ENCODE measurements at regions not wholly inside any gene's neighbourhood (a gene's known extent, or its start where the extent isn't known, plus 50 kb on each side); places are given as distances from the start of the nearest gene placed in this dataset.

DNA sequence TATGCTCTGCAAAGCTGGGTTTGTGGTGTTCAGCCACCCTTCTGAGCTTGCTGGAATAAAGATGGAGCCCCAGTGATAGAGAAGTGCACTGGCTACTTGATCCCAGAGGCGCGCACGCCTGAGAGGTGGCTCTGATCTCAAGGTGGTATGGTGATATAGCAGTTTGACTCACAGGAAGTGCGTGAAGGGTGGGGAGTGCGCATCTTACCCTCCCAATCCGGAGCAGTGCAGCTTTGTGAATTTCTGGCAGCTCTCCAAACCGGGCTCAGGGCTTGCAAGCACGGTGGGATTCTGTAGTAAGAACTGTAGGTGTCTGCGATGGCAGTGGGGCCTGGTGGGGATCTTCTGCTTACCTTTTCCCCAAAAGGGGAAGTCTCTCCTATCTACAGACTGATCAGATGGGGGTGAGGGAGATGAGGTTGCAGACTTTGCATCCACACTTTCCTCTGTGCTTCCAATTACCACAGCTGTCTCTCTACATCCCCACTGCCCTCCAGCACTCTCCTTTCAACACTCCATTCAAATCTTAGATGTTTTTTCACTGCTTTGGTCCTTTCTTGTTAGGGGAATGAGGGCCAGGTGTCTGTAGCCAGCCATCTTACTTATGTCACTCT lies 197.4 kb upstream of the SLC38A2 start:
- TF ChIP-seq, protein P1, sequence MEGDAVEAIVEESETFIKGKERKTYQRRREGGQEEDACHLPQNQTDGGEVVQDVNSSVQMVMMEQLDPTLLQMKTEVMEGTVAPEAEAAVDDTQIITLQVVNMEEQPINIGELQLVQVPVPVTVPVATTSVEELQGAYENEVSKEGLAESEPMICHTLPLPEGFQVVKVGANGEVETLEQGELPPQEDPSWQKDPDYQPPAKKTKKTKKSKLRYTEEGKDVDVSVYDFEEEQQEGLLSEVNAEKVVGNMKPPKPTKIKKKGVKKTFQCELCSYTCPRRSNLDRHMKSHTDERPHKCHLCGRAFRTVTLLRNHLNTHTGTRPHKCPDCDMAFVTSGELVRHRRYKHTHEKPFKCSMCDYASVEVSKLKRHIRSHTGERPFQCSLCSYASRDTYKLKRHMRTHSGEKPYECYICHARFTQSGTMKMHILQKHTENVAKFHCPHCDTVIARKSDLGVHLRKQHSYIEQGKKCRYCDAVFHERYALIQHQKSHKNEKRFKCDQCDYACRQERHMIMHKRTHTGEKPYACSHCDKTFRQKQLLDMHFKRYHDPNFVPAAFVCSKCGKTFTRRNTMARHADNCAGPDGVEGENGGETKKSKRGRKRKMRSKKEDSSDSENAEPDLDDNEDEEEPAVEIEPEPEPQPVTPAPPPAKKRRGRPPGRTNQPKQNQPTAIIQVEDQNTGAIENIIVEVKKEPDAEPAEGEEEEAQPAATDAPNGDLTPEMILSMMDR (conservative IDR thresholded peaks at IDR 0.05; ENCODE audit: low read depth, low read length): no peak
- TF ChIP-seq EZH2 (IDR thresholded peaks at IDR 0.05; ENCODE audit: borderline replicate concordance, low read depth, low read length, poor library complexity, severe bottlenecking): no peak
